ENCODE measurements at regions not wholly inside any gene's neighbourhood (a gene's known extent, or its start where the extent isn't known, plus 50 kb on each side); places are given as distances from the start of the nearest gene placed in this dataset.

- no peaks in the 10 kb centered on the region for H3K23me2 ChIP-seq (ENCODE audit: low read depth, low read length)
- H2BK15ac ChIP-seq (ENCODE audit: low read length), result no peak overlapping the region
- H3K4ac ChIP-seq (replicated peaks; ENCODE audit: insufficient read length, low read depth, low read length), result no peak overlapping the region
- H4K5ac ChIP-seq (ENCODE audit: insufficient read length, low read depth, low read length), result no peak overlapping the region
- no peak overlapping the region for H2AK5ac ChIP-seq (ENCODE audit: low read depth, low read length)
- H2BK20ac ChIP-seq (ENCODE audit: low read length), result no peak overlapping the region
- WGBS, 2 experiments (ENCODE audit: extremely low coverage in 1 of 2, insufficient coverage in 1 of 2, insufficient read length in 1 of 2, insufficient replicate concordance in 2 of 2, low coverage in 1 of 2, low lambda C conversion rate in 2 of 2, missing lambda C conversion rate in 1 of 2), result 94% methylated on average over 5 of the region's 5 CpGs; no CpG with 5 or more reads in 1 of the 2 experiments
- H3K14ac ChIP-seq (ENCODE audit: insufficient read length), result no peak overlapping the region
- no peaks in the 10 kb centered on the region for H3K27me3 ChIP-seq (replicated peaks in 1 of 4; ENCODE audit: control insufficient read depth in 3 of 4, extremely low read depth in 1 of 4, insufficient read depth in 3 of 4, low read length in 3 of 4)
- H3K23ac ChIP-seq (ENCODE audit: insufficient read length), result no peak overlapping the region
- no peak overlapping the region for H3K4me3 ChIP-seq (ENCODE audit: extremely low read depth in 1 of 4, insufficient read depth in 2 of 4, low read depth in 3 of 4, low read length in 4 of 4)
- H3K79me2 ChIP-seq (ENCODE audit: control insufficient read depth in 1 of 2, insufficient read depth in 2 of 2, low read length in 2 of 2), result no peaks in the 10 kb centered on the region
- no peak overlapping the region for H3K18ac ChIP-seq (ENCODE audit: extremely low read depth, low read length)
- no peak overlapping the region for H2BK120ac ChIP-seq (replicated peaks; ENCODE audit: low read depth, low read length)
- H3K9me3 ChIP-seq (ENCODE audit: insufficient read depth in 2 of 2, low read depth in 1 of 2, low read length in 1 of 2), result no peaks in the 10 kb centered on the region
- H3K36me3 ChIP-seq (ENCODE audit: control insufficient read depth in 2 of 4, insufficient read depth in 4 of 4, low read length in 3 of 4), result no peaks in the 10 kb centered on the region
- no peak overlapping the region for H4K91ac ChIP-seq (replicated peaks; ENCODE audit: insufficient read length, low read length)
- no peak overlapping the region for H4K8ac ChIP-seq (ENCODE audit: extremely low read depth, insufficient read depth, low read length)
- no peak overlapping the region for H2BK12ac ChIP-seq (ENCODE audit: low read depth, low read length)
- H3K9ac ChIP-seq (replicated peaks in 1 of 4; ENCODE audit: extremely low read depth in 1 of 4, low read depth in 3 of 4, low read length in 3 of 4), result no peak overlapping the region
- no peaks in the 10 kb centered on the region for H3K4me1 ChIP-seq (replicated peaks in 1 of 4; ENCODE audit: control insufficient read depth in 3 of 4, insufficient read depth in 4 of 4, low read length in 3 of 4)
- H3K56ac ChIP-seq (replicated peaks; ENCODE audit: insufficient read length, low read depth, low read length), result no peak overlapping the region
- no peak for DNase-seq (ENCODE audit: low read depth in 1 of 2, low spot score in 2 of 2)
- H3K79me1 ChIP-seq (ENCODE audit: low read depth, low read length), result no peaks in the 10 kb centered on the region
- no peaks in the 10 kb centered on the region for H4K20me1 ChIP-seq (replicated peaks in 1 of 2; ENCODE audit: control insufficient read depth in 1 of 2, insufficient read depth in 2 of 2, low read length in 2 of 2)
- FAIRE-seq, result no peak
- ChIA-PET CTCF (ENCODE audit: partially characterized antibody) (no interaction called here), POLR2A (ENCODE audit: partially characterized antibody) (no interaction called here)
- no peak overlapping the region for H2AFZ ChIP-seq (ENCODE audit: low read length)
- H3K4me2 ChIP-seq (ENCODE audit: insufficient read depth in 1 of 2, low read depth in 2 of 2, low read length in 2 of 2), result no peak overlapping the region
- no peak overlapping the region for H3K27ac ChIP-seq (ENCODE audit: low read depth, low read length)
- H2BK5ac ChIP-seq (ENCODE audit: low read depth, low read length), result no peak overlapping the region
- TF ChIP-seq EZH2 (IDR thresholded peaks at IDR 0.05; ENCODE audit: low read depth, low read length, severe bottlenecking), result no peak
- no peak for TF ChIP-seq MAX (IDR thresholded peaks at IDR 0.05)
- no peak for TF ChIP-seq SIN3A (conservative IDR thresholded peaks at IDR 0.05 in 1 of 2, IDR thresholded peaks at IDR 0.05 in 1 of 2; ENCODE audit: low read depth in 1 of 2, low read length in 2 of 2)
- TF ChIP-seq SUZ12 (IDR thresholded peaks at IDR 0.05; ENCODE audit: low read length), result no peak
- TF ChIP-seq POU5F1 (IDR thresholded peaks at IDR 0.05; ENCODE audit: low read depth, low read length), result no peak
- TF ChIP-seq CEBPB (IDR thresholded peaks at IDR 0.05; ENCODE audit: low read depth, low read length), result no peak
- TF ChIP-seq USF2 (IDR thresholded peaks at IDR 0.05; ENCODE audit: low read length), result no peak
- no peak for TF ChIP-seq E2F6 (IDR thresholded peaks at IDR 0.05)
- TF ChIP-seq POLR2AphosphoS5 (IDR thresholded peaks at IDR 0.05; ENCODE audit: low read depth, low read length), result no peak
- no peak for TF ChIP-seq BCL11A (IDR thresholded peaks at IDR 0.05; ENCODE audit: low read depth in 2 of 2, low read length in 2 of 2)
- TF ChIP-seq RAD21 (IDR thresholded peaks at IDR 0.05 in 1 of 2, conservative IDR thresholded peaks at IDR 0.05 in 1 of 2; ENCODE audit: low read depth in 2 of 2, low read length in 2 of 2), result no peak
- TF ChIP-seq ASH2L (IDR thresholded peaks at IDR 0.05; ENCODE audit: low read length), result no peak
These were observed 111.5 kb upstream of the EYS start for GRCh38 chr6:65818576-65818975.

Data from H1 (cell line).